Ishikawa (cell line): ENCODE measurements at regions not wholly inside any gene's neighbourhood (a gene's known extent, or its start where the extent isn't known, plus 50 kb on each side); places are given as distances from the start of the nearest gene placed in this dataset.

ENCODE experiments used
- CEBPB ChIP-seq: IDR thresholded peaks from 2 replicates; pipeline ENCODE4 v1.6.1; 2012
- CREB1 ChIP-seq: IDR thresholded peaks from 2 replicates; pipeline ENCODE4 v1.6.1; 2012; ENCODE audit warnings: low read depth
- RAD21 ChIP-seq: IDR thresholded peaks from 2 replicates; pipeline ENCODE4 v1.6.1; 2012; ENCODE audit warnings: low read depth
- TAF1 ChIP-seq: IDR thresholded peaks from 2 replicates; pipeline ENCODE4 v1.6.1; 2012; ENCODE audit warnings: low read depth, mild to moderate bottlenecking
- TCF12 ChIP-seq: IDR thresholded peaks from 2 replicates; pipeline ENCODE4 v1.6.1; 2012; ENCODE audit warnings: low read depth
- YY1 ChIP-seq: IDR thresholded peaks from 2 replicates; pipeline ENCODE4 v1.6.1; 2012; ENCODE audit warnings: low read depth

DNA sequence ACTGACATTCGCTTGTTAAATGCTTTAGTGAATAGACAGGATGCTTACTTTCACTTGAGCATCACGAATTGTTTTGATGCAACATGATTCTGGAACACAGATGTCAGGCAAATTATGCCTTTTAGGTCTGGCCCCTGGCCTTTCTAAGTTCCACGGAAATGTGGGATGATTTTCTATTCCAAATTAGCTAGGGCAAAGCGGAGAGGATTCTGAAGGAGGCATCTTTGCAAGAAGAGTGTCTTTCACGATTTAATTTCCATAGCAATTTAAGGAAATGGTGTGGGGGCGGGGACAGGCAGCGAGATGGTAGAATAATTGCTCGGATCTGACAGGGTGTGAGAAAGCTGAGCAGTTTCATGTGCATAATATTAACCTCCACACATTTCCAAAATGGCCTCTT is 238.5 kb upstream of the KCNMB2 start:
- TF ChIP-seq RAD21 = no peak
- no peak for TF ChIP-seq TCF12
- TF ChIP-seq CEBPB = no peak
- TF ChIP-seq CREB1 = no peak
- TF ChIP-seq YY1 = no peak
- no peak for TF ChIP-seq TAF1
